Astrocyte of the hippocampus (primary cell): ENCODE measurements at regions not wholly inside any gene's neighbourhood (a gene's known extent, or its start where the extent isn't known, plus 50 kb on each side); places are given as distances from the start of the nearest gene placed in this dataset.

Experiments
- DNase-seq: peaks from one replicate; pipeline ENCODE4 v3.0.0; 2011; ENCODE audit warnings: low read depth, low spot score

DNA sequence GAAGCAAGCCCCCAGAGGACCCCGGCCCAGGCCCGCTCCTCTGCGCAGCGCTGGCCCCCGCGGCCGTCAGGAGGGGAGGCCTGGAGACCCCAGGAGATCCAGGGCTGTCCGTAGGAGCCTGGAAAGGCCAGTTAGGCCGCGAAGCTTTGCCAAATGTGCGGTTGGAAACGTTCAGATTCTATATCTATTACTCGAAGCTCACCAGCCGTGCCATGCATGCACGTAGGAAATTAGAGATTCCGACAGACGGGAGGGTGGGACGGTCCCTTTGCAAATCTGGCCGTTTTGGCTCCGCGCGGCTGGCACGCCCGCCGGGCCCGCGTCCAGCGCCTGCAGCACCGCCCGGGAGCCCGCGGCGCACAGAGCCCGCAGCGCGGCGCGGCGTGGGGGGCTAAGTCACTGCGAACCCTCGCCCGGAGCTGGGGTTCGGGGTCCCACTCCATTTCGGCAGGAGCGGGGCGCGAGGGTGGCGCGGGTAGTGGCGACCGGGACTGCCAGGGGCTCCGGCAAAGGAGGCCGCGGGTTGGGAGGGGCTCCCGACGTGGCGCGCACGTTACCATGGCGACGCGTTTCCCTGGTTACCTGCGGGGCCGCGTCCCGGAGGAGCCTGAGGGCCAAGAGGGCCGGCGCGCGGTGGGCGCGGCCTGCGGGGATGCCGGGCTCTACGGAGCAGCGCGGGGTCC, 488.6 kb upstream of the SMIM21 start:
- DNase-seq: peak; percentile 75

DNA sequence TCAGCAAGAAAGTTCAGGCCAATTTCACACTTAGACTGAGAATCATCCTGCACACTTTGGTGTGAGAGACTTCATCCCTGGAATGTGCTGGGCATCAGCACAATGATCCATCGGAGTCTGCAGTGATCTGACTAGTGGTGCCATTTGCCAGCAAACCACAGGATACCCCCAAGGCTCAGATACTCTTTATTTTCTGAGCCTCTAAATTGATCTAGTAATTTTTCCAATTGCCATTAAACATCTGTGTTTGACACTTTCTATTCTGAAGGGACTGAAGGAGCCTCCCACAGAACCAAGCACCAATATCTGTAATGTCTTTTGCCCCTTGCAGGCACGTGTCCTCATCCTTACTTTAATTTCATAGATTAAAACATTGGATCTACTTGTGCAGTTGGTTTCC, 485.3 kb upstream of the SMIM21 start:
- no peak for DNase-seq

DNA sequence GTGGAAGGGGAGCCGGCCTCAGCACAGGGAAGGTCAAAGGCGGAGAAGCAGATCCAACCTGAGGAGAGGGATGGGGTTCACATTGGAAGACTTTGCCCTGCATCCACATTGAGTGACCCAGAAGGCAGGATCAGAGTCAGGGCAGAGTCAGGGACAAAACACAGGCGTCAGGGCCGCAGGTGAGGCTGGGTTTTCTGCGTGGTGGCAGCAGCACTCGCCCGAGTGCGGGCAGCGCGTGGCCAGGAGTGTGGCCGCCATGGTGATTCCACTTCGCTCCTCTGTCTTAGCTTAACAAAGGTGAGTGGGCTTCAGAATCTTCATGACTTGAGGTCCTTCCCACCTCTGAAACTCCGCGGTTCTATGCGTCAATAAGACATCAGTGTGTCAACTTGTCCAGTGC, 476.9 kb upstream of the SMIM21 start:
- DNase-seq: no peak

DNA sequence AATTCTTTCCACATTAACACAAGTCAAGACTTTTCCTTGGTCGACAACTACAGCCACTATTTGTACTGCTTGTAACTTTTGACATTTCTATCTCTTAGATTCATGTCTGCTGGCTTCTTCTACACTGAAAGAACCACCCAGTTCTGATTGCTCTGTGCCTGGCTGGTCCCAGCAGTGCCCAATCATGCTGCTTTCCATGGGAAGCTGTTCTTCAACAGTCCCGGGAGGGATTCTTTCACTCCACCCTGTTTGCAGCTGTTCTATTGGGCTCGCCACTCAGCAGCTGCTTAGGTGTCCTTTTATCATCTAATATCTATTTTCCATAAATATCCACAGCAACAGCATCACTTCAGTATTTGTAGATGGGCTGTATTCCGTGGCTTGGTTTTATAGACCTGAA, 471.1 kb upstream of the SMIM21 start:
- DNase-seq: no peak

DNA sequence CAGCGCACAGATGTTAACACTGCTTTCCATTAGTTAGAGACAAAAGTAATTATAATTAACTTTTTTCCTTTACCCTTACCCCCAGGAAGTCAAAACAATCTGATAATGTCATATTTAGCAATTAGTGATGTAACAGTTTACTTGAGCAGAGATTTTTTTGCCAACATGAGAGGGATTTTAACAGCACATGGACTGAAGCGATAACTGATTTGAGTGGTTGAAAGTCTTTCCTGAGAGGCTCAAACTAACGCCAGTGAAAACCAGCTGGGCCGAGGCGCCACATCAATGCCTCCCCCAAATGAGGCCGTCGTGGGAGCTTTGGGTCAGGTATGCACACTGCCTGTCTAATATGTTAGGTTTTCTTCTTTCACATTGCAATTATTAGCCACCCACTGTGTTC, 469.9 kb upstream of the SMIM21 start:
- DNase-seq: no peak

DNA sequence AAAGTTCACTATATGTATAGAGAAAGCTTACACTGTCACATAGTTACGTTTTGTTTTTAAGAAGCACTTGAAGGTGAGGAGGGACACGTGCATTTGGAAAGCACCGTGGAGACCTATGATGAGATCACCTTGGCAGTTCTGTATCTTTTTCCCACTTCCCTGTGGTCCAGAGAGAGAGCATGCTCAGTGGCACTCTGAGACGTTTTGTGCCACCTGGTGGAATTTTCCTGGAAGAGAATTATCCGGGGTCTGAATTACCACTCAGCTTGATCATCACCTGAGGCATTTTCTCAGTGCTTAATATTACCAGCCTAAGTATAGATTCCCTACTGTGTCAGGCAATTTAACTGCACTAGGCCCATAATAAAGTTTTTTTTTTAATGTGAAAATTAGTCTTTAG, 469.4 kb upstream of the SMIM21 start:
- peak; percentile 48 for DNase-seq

DNA sequence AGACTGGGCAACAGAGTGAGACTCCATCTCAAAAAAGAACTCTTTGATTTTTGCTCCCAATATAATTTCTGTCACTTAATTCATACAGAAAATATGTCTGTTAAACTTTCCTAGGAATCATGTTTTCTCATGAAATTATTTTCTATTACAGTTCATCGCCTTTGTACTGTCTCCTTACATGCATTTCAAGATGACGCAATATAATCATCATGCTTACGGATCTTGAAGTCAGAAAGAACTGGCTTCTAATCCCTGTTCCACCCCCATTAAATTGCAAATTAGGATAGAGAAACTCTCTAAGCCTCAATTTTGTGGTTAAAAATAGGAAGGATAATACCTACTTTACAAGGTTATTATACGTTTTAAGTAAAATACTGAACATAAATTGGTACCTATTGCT, 467.6 kb upstream of the SMIM21 start:
- no peak for DNase-seq

DNA sequence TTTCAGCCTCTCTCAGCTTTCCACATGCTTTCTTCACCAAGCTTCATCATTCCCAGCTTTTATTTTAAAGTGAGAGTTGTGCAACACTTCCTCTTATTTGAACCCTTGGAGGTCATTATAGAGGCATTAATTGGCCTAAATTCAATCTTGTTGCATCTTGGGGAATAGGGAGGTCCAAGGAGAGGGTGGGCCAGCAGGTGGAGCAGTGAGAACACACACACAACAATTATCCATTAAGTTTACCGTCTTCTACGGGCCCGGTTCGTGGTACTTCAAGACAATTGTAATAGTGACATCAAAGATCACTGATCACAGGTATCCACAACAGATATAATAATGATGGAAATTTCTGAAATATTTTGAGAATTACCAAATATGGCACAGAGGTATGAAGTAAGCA, 457.2 kb upstream of the SMIM21 start:
- no peak for DNase-seq

DNA sequence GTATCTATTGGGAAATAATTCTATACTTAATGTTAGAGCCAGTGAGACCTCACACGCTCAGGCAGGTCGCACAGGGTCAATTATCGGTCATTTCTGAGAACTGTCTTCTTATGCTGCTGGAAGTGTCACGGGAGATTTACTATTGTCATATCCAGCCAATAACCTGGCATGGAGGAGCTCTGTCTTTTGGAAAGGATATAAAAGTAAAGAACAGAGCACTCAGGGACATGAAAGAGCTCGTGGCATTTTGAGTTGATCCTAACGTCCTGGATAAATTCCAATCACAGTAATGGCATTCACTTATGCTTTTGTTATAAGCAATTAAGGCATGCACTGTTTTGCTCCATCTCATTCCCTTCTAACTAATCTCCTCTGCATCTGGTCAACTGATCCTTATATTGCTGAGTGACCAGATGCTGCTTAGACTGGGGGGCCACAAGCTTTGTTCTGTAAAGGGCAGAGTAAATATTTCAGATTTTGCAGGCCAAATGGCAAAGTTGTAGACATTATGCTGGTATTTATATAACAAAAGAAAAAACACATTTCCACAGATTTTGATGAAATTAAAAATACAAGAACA, 453.5 kb upstream of the SMIM21 start:
- no peak for DNase-seq

DNA sequence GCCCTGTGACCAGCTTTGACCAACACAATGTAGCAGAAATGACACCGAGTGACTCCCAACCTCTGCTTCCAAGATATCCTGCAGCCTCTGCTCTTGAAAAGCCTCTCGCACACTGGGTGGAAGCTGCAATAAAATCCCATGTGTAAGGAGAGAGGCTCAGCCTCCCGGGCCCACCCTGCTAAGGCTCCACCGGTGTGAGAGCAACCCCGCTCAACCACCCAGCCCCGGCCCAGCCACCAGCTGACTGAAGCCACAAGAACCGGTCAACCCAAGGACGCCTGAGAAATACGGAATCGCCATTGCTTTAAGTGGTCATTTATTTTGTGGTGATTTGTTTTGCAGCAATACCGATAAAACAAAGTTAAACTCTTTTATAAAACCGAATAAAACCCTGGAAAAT, 452.8 kb upstream of the SMIM21 start:
- DNase-seq: no peak

DNA sequence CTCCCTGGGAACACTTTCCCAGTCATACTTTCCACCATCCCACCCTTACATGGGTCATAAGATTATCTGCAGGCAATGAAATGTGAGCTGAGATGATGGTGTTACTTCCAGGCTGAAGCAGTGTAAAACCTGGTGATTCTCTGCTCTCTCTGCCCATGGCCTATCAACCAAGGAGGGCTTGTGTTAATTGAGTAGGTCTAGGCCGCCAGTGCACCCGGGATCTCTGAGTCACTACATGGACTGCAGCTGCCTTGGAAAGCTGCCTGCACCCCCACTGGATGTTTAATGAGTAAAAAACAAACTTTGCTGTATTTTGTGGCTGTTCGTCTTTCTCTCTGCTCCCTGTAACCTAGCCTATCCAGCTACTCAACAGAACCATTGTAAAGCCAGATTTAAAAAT, 451.7 kb upstream of the SMIM21 start:
- peak; percentile 77 for DNase-seq

DNA sequence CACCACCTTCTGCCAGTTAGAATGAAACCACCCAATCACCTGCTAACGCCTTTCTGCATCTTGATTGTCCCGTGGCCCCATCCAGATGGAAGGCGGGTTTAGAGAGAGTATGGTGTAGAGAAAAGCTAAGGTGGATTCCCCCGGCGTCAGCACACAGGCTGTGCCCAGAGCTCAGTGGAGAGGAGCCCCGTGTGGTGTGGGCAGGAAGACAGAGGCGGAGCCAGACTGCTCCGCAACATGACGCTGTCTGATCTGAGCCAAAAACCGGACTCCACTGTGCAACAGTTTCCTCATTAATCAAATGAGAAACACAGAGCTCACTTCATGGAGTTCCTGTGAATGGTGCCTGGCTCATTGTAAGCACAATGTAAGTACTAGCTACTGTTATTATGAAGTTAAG, 448.1 kb upstream of the SMIM21 start:
- no peak for DNase-seq

DNA sequence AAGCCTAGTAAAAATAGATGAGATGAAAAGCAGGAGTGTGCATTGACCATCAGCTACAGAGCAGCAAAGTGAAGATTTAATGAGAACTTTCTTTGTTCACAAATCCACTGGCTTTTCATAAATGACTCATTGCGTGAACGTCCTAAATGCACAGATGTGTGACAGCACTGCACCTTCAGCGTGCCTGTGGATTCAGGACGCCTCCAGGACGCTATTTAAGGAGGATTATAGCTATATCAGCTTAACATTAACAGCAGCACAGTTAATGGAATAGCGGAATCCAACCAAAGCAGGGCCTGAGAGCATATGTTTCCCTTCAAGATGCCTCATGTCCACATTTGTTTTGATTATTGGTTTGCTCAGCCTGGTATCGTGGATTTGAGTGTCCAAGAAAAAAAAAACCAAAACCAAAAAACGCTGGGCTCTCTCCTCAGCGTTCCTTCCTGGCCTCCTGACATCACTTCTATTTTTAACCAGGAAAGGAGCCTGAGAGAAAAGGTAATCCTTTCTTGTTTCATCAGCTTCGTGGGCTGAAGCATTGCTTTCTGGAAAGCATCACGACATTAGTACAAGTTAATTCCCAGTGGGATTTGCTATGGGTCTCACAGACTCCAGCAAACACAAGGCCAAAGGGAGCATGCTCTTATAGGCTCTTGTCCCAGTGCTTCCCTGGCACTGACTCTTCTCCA, 447.0 kb upstream of the SMIM21 start:
- no peak for DNase-seq

DNA sequence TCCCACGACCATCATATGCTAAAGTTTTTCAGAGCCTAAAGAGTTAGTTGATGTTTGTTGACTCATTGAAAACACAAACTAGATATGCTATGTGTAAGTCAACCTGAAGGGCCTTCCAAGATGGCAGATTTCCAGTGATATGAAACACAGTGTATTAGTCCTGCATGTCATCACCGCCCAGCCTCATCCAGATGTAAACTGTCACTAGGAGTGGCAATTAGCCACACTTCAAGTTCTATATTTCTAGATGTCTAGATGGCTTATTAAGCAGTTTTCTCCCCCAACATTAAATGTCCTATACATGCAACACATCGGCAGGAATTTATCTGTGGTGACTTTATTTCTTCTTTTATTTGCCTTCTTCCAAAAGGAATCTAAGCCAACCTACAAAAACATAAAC, 444.1 kb upstream of the SMIM21 start:
- DNase-seq: no peak

DNA sequence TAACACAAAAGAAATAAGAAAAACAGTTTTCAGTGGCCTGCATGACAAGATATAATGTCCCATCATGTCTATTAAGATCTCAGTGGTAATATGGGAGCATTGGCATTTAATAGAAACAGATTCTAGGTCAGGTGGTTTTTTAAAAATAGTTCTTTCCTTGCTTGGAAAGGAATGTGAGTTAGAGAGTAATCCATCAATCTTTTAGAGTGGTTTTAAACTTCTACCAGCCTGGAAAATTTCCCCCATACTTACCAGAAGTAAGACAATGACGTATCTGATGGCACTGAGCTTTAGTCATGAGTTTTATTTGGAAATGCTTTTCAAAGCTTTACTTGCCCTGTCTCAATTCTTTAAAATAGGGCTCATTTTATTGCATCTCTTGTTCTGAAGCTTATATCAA, 441.7 kb upstream of the SMIM21 start:
- peak; percentile 47 for DNase-seq

DNA sequence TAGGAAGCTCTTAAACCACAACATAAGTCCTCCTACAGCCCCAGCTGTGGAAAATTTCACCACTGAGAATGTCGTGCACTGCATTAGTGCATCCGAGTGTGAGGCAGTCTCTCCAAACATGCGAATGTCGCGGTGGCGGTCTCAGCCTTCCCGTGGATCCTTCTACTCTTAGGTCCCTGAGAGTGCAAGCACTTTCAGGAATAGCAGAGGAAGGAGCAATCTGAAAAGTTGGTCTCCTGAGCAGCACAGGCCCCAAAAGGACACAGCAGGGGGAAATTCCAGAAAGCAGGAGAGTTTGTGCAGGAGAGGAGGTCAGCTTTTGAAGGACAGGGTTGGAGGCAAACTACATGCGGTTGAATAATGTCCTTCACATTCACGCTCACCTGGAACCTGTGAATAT, 440.5 kb upstream of the SMIM21 start:
- no peak for DNase-seq

DNA sequence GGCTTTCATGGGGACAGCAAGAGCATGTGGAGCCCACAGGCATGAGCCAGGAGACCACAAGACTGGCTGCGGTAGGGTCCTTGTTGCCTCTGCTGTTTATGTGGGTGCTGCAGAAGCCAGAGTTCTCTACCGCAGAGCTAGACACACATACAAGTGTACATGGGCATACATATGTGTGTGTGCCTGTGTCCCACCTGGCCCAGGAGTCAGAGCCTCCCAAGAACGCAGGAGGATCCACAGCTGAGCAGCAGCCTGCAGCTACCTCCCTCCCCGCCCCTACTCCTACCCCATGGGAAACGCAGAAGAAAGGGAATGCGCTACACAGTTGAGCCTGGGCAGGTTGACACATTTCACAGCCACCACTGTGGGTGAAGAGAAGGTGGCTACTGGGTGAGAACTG, 438.1 kb upstream of the SMIM21 start:
- DNase-seq: no peak

DNA sequence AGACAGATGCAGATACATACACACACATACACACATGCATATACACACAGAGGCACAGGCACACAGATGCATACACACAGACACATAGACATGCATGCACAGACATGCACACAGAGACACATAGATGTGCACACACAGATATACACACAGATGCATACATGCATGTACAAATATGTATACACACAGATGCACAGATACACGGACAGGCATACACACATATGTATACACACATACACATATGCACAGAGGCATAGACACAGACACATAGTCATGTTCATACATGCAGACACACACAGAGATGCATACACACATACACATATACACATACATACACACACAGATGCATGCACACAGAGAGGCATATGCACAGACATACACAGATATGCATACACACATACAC, 437.3 kb upstream of the SMIM21 start:
- no peak for DNase-seq

DNA sequence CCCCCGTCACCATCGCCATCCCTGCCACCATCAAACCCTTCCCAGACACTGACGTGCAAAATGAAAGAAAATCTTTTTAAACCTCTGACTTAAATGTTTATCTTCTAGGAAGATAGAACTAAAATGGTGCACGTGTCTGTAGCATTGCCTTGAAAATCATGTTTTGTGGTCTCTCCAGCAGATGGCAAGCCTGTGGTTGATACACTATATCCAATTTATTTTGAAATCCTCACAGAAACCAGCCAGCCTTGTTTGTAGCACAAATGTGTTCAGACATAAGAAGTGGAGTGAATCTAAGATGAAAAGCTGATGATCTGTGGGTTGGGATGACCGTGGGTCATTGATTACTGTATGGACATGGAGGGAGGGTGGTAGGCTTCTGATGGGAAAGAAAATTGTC, 436.2 kb upstream of the SMIM21 start:
- DNase-seq: no peak

DNA sequence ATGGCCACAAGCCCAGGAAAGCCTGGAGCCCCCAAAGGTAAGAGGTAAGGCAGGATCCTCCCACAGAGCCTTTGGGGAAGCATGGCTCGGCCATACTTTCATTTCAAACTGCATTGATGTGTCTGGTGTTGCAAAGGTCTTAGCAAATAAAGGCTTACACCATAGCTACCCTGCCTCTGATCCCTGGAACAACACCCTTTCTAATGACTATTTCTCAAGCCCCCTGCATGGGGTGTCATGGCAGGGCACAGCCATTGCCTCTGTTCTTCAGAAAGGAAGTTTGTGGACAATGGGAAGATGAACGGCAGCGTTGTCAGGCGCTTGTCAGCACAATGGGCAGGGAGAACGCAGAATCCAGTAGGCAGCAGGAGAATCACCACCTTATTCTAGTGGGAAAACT, 435.0 kb upstream of the SMIM21 start:
- no peak for DNase-seq

DNA sequence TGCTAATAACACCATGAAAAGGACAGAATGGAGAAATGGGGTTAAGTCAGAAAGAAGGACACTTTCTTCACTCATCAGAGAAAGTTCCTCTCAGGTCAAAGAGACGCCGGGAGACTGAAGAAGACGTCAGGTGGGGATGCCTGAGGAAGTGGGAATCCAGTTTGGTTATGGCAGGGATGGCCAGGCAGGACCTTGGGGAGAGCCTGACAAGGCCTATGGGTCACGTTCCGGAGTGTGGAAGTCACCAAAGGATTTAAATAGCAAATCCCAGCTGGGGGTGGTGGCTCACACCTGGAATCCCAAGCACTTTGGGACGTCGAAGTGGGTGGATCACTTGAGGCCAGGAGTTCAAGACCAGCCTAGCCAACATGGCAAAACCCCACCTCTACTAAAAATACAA, 432.7 kb upstream of the SMIM21 start:
- no peak for DNase-seq

DNA sequence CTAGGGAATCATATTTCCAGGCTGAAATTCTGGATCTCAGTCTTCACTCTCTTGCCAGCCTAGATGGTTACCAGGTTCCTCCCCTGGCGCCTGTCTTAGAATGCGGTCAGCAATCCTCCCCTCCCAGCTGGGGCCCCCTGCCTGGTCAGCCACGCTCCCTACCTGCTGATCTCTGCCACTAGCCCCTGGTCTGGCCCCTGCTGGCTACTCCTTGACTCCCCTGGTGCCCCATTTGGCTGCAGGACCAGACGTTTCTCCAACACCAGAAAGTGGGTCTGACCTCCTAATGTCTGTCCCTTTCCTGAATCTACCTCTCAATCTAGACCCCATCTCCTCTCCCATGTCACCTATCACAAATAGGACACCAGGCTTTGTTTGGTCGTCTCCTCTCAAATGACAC, 432.0 kb upstream of the SMIM21 start:
- no peak for DNase-seq

DNA sequence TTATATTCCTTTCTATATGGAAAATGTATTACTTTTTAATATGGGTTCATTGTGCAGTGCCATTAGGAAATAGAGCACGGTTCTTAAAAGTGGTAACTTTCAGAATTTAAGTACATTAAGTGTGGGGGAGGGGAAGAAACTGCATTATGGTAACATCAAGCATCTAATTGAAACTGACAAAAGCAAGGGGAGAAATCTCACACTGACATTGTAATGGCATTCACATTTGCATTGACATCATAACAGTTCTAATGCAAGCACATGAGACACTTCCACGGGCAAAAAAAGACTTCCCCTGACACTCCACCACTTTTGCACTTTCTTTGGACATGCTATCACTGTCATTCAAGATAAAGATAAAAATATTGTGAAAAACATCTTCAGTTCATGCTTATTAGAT, 431.3 kb upstream of the SMIM21 start:
- no peak for DNase-seq
